NCI-H2196 (cell line): ENCODE measurements at regions not wholly inside any gene's neighbourhood (a gene's known extent, or its start where the extent isn't known, plus 50 kb on each side); places are given as distances from the start of the nearest gene placed in this dataset.

ENCODE experiments used
- DNase-seq: peaks from one replicate; lab custom pipeline; 2025; ENCODE audit not compliant: unreplicated experiment; lab: John Stamatoyannopoulos, UW

DNA sequence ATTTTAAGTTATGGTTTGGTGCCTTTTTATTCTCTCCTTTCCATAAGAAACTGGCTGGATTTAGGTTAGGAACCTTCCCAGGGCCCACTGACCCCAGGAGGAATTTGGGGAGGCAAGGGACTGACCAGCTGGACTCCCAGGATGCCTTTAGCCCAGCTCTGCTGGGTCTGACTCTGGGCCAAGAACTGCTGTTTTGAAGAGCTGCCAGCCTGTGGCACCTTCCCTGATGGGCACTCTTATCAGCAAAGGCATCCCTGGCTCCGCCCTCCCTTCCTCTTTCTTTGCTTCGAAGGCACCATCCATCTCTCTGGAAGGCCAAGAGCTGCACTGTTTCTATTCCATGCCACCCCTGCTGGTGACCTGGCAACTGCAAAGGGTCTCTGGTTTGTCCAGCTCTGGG, 174.7 kb downstream of the POU4F1 start:
- no peak for DNase-seq

GRCh38 chr13:78426183-78426582, 177.2 kb downstream of the POU4F1 start:
- DNase-seq: no peak

DNA sequence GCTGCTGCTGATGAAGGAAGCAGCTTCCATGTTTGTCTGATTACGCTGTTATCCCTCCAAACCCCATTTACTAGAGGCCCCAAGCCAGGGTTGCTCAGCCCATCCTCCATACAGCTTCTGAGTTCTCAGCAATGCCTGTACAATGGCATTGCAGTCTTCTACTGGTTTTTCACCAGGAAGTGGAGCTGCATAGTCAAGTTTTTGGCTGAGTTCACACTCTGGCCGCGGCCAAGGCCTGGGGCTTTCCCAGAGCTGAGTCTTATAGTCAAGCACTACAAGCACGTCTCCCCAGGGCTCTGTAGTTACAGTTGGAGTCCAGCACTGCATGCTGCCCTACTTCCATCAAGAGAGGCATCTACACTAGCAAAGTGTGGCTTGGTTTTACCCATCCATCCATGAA, 182.5 kb downstream of the POU4F1 start:
- no peak for DNase-seq

GRCh38 chr13:78413887-78414553, 189.3 kb downstream of the POU4F1 start:
- no peak for DNase-seq

DNA sequence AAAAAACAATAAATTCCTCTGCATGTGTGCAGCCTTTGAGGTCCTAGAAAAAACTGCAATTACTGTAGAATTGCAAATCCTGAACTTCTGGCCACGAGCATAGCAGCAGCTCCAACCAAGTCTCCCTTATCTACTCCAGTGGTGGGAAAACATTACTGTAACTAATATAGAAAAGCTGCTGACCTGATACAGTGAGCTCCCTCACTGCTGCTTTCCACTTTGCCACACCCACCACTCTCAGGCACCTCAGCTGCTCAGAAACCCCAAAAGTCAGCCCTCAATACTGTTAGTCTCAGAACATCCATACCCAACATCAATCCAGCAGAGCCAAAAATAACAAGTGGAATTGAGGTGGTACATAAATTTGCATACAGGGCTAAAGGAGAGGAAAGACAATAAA, 192.5 kb downstream of the POU4F1 start:
- DNase-seq: no peak

GRCh38 chr13:78410164-78410563, 193.2 kb downstream of the POU4F1 start:
- DNase-seq: no peak

GRCh38 chr13:78409172-78409571, 194.2 kb downstream of the POU4F1 start:
- no peak for DNase-seq

DNA sequence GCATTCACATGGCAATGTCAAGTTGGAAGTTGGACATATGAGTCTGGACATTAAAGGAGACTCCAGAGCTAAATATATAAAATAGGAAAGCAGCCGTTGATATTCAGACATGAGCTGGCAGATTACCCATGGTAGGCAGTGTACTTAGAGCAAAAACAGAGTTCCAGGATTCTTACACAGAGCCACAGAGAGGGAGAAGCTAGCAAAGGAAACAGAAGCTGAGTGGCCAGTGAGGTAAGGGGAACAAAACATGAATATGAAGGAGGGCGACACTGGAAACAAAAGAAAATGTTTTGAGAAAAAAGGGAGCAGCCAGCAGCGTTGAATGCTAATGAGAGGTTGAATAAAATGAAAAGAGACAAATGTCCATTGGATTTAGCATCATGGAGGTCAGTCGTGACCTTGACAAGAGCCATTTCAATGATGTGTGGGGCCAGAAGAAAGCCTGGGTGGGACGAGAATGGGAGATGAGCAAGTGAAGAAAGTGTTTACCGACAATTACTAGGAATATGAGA, 198.4 kb downstream of the POU4F1 start:
- DNase-seq: no peak

DNA sequence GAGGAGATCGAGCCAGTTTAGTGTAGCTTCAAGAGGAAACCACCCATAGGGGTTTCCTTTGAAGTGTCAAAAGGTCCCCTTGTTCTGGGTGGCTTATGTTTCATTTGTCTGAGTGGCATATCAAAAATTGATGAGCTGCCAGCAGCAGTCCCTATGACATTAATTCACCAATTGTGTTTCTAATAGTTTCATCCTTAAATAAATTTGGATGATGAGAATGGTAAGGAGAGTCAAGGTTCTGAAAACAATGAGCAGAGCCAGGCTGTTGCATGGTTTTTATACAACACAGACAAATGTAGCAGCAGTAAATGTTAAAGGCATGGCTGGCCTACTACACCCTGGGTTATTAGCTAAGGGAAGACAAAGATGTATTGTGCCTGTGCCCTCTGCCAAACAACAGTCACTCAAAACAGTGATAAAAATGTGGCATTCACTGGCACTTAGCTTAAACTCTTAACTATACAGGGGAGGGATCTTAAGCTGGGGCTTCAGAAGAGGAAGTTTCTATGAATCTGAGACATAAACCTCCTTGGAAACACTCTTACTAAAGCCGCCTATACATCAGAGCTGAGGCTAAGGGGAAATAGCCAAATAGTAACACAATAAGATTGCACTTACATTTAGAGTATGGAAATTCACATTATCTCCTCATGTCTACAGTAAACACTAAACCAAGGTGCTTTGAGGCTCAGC, 200.5 kb downstream of the POU4F1 start:
- DNase-seq: no peak

- DNase-seq: no peak
These were observed 201.3 kb downstream of the POU4F1 start for GRCh38 chr13:78401873-78402707.

DNA sequence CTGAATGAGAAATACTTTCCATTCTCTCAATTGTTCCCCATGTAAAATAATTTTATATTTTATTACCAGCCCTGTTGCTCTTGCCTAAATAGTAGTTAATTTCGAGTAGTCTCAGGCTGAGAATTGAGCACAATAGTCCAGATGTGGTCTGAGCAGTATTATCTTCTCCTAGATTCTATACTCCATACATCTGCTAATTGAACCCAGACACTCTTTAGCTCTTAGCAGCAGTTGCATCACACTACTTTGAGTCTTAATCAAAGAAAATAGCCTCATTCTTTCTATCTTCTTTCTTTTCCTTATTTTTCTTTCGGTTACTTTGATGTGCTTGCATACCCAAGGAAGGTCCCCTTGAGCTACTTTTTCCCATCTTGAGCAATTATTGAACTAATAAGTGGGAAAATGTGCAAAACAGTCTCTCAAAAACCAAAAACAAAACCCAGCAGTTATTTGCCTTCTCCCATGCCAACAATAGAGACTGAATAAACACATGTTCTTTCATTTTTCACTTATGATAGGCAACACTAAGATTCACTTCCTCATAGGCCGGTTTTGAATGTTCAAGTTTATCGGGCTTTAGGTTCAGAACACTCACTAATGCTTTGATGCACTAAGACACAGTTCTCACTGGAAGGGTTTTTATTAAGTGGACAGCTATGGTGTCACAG, 204.5 kb downstream of the POU4F1 start:
- no peak for DNase-seq

DNA sequence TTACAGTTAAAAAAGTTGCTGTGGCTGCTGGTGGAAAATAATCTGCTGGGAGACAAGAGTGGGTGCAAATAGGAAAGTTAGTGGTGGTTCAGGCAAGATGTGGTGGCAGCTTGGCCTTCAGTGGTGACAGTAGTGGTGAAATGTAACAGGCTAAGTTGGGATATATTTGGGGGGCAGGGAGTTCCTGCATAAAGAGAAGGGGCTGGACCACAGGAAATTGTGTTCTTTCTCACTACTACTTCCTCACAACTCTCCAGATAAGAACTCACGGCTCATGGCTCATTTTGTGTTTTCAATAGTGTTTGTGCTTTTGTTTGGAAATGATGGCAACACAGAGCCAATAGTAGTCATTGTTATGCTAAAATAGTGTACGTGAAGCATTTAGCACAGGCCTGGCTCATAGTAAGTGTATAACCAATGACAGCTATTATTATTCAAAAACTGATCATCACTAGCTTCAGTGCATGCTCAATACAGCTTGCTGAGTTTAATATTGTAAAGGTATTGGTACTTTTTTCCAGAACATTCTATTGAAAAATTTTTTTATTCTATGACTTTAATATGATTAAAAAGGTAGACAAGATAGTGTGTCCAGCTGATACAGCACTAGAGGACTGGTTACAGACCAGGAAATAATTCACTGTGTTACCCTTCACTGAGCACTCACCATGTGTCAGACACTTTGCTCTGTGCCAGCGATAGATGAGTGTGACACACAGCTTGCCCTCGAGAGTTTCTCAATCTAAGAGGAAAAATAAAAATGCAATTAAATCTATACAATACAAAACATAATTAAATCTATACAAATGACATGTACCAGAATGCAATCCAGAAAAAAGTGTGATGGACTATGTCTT, 209.8 kb downstream of the POU4F1 start:
- DNase-seq: no peak

DNA sequence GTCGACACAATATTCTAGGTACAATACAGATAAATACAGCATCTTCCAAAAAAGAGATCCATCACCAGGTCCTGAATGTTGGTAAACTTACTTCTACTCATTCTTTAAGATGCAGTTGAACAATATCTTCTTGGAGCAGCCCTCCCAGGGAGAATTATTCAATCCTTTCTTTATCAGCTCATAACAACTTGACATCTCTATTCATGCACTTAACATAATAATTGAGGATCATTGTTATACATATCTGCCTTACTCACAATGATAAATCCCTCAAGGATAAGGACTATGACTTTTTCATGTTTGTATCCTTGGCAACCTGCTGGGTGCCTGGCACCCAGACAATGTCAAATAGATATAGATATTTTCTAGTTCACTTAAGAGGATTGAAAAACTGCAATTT, 219.5 kb downstream of the POU4F1 start:
- DNase-seq: no peak

DNA sequence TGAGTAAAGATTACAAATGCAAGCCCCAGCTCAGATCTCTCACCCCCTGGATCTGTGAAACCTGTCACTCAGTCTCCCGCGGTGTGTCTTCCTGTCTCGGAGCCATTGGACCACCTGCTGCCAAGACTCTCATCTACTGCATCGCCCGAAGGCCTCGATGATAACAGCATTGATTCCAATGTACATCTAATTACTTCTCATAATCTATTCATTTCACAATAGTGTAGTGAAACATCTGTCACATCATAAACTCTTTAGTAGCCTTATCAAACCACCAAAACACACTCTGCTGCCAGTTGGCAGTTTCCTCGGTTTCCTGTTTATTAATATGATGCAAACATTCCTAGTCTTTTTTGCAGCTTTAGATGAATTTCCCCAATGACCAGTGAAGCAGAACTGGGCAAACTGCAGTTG, 220.3 kb downstream of the POU4F1 start:
- DNase-seq: no peak

DNA sequence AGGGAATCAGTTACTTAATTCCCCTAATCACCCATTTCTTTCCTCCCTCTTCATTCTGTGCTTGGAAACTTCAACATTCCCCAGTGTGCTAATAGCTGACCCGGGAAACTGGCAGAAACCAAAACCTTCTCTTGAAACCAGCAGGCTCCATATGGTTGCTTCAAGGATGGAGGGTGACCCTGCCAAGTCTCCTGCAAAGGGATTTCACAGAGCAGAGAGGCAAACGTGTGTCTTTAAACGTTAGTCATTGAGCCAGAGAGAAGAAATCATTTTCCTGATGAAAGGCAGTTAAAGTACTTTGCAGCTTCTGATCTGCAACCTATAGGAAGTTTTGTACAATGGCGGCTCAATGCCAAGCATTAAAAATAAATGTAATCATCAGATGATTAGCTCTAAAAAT, 220.9 kb downstream of the POU4F1 start:
- no peak for DNase-seq

DNA sequence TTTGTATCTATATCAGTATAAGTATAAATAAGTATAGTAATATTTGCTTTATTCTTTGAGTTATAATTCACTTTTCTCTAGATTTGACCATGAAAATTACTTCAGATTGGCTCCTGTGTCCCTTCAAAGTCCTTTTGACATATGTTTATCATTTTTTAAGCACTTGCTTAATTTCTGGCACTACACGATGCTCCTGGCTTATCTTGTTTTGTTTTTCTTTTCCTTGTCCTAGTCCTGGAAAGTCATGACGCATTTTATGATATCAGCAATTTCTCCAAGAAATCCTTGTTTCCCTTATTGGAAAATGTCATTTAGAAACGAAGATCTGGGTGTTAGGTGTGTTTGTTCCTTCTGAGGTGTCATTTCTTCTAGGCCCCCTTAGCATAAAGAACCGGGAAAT, 226.5 kb downstream of the POU4F1 start:
- DNase-seq: no peak

DNA sequence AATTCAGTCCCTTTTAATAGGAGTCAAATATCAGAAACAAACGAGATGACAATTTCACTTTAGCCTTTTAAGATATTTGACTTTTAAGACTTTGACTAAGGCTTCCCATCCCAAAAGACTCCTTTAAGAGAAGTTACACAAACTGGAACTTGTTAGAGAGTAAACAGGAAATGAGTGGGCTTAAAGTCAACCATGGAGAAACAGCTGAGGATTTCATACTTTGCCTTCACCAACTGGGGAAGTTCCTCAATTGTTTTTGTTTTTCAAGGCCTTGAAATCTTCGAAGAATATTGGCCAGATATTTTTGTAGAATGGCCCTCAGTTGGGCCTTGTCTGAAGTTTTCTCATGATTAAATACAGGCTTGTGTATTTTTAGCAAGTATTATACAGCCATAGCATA, 227.3 kb downstream of the POU4F1 start:
- no peak for DNase-seq

DNA sequence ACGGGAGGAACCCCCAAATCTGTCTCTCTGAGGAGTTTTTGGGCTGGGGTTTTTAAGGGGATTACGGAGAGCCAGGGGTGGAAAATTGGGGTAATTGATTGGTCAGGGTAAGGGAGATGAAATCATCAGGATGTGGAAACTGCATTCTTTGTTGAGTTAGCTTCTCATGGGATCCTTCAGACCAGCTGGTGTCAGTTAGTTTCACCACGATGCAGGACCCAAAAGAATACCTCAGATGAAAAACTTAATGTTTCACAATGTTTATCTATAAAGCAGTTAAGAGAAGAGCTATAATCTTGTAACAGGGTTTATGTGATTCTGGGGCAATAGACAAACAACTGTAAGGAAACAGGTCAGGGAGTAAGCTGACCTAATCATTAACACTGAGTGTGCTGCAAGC, 230.8 kb downstream of the POU4F1 start:
- no peak for DNase-seq

GRCh38 chr13:78370231-78370630, 233.1 kb downstream of the POU4F1 start:
- no peak for DNase-seq

DNA sequence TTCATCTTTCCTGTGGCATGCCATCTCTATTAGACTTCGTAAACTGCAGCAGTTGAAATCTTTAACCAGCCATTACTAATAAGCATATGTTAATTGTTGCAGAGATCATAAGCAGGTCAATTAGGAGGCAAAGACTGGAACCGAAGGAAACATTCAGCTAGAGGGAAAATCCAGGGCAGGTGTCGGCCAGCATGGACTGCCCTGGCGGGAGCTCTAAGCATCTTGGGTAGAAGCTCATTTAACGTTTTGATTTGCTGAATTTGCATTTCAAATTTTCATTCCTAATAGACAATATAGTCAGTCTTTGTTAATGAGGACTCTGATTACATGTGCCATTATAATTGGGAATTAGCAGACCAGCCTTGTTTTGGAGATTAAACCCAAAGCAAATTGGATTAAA, 238.6 kb downstream of the POU4F1 start:
- no peak for DNase-seq
